ENCODE measurements at regions not wholly inside any gene's neighbourhood (a gene's known extent, or its start where the extent isn't known, plus 50 kb on each side); places are given as distances from the start of the nearest gene placed in this dataset.

- no peak for ATAC-seq
- intact Hi-C loops (cut with DNase I): no loop called here
- no peak for TF ChIP-seq CTCF (IDR thresholded peaks at IDR 0.05)
Measured at GRCh38 chr7:118502235-118502634, 277.7 kb downstream of the ANKRD7 start.

GRCh38 chr7:118511146-118511545 lies 286.6 kb downstream of the ANKRD7 start:
- intact Hi-C loops (cut with DNase I): no loop called here

More at GRCh38 chr7:118502235-118502634, 277.7 kb downstream of the ANKRD7 start:
- Histone ChIP-seq H3K27me3 (ENCODE audit: insufficient read depth in 3 of 3, low read length in 2 of 3) (no peaks in the 10 kb centered on the region), H3K4me3 (no peak overlapping the region), H3K27ac (no peak overlapping the region), H3K36me3 (ENCODE audit: insufficient read depth in 1 of 2, low read depth in 1 of 2) (no peaks in the 10 kb centered on the region), H3K9me3 (no peaks in the 10 kb centered on the region), H3K4me1 (no peaks in the 10 kb centered on the region)
- DNase-seq: no peak
- 62 to 67% (median 66%) methylated on average over 3 of the region's 3 CpGs for WGBS, 3 donors

GRCh38 chr7:118517275-118517674 lies 292.8 kb downstream of the ANKRD7 start:
- Histone ChIP-seq H3K36me3 (ENCODE audit: insufficient read depth in 1 of 2, low read depth in 1 of 2) (no peaks in the 10 kb centered on the region), H3K9me3 (no peaks in the 10 kb centered on the region), H3K27me3 (ENCODE audit: insufficient read depth in 3 of 3, low read length in 2 of 3) (no peaks in the 10 kb centered on the region), H3K4me3 (no peak overlapping the region), H3K4me1 (no peaks in the 10 kb centered on the region), H3K27ac (no peak overlapping the region)
- ATAC-seq: no peak
- intact Hi-C loops (cut with DNase I): no loop called here
- DNase-seq: no peak
- 0 to 50% (median 47%) methylated on average over 1 of the region's 1 CpG for WGBS, 3 donors
- no peak for TF ChIP-seq CTCF (IDR thresholded peaks at IDR 0.05)

More at GRCh38 chr7:118511146-118511545, 286.6 kb downstream of the ANKRD7 start:
- WGBS, 3 donors: 74 to 77% (median 76%) methylated on average over 2 of the region's 2 CpGs
- Histone ChIP-seq H3K4me3 (no peak overlapping the region), H3K27me3 (ENCODE audit: insufficient read depth in 3 of 3, low read length in 2 of 3) (no peaks in the 10 kb centered on the region), H3K27ac (no peak overlapping the region), H3K9me3 (no peaks in the 10 kb centered on the region), H3K4me1 (no peaks in the 10 kb centered on the region), H3K36me3 (ENCODE audit: insufficient read depth in 1 of 2, low read depth in 1 of 2) (no peaks in the 10 kb centered on the region)
- ATAC-seq (no peak), DNase-seq (no peak)
- TF ChIP-seq CTCF (IDR thresholded peaks at IDR 0.05): no peak

GRCh38 chr7:118525020-118525419 lies 300.5 kb downstream of the ANKRD7 start:
- Histone ChIP-seq H3K27ac (no peak overlapping the region), H3K36me3 (ENCODE audit: insufficient read depth in 1 of 2, low read depth in 1 of 2) (no peaks in the 10 kb centered on the region), H3K4me1 (no peaks in the 10 kb centered on the region), H3K9me3 (no peaks in the 10 kb centered on the region), H3K27me3 (ENCODE audit: insufficient read depth in 3 of 3, low read length in 2 of 3) (no peaks in the 10 kb centered on the region), H3K4me3 (no peak overlapping the region)
- DNase-seq (no peak), ATAC-seq (no peak)
- no peak for TF ChIP-seq CTCF (IDR thresholded peaks at IDR 0.05)
- intact Hi-C loops (cut with DNase I): no loop called here

GRCh38 chr7:118531566-118531965 lies 307.1 kb downstream of the ANKRD7 start:
- Histone ChIP-seq H3K4me1 (no peaks in the 10 kb centered on the region), H3K4me3 (no peak overlapping the region), H3K36me3 (ENCODE audit: insufficient read depth in 1 of 2, low read depth in 1 of 2) (no peaks in the 10 kb centered on the region), H3K27ac (no peak overlapping the region), H3K27me3 (ENCODE audit: insufficient read depth in 3 of 3, low read length in 2 of 3) (no peaks in the 10 kb centered on the region), H3K9me3 (no peaks in the 10 kb centered on the region)
- no peak for TF ChIP-seq CTCF (IDR thresholded peaks at IDR 0.05)
- no peak for ATAC-seq
- no peak for DNase-seq
- intact Hi-C loops (cut with DNase I): no loop called here
